Spleen (tissue), 11 donors: ENCODE measurements at regions not wholly inside any gene's neighbourhood (a gene's known extent, or its start where the extent isn't known, plus 50 kb on each side); places are given as distances from the start of the nearest gene placed in this dataset.
A peak's percentile ranks its signal among the peaks of the same experiment; 100 is the strongest.

Experiments
- DNase-seq: peaks from one replicate; pipeline ENCODE4 v3.0.0-alpha.2; 2020
- H3K27ac ChIP-seq, 8 donors: fragments of 200-600 bp; sonication (generic) in 7 of 8; 1 replicate in 4 of 8; 2 replicates in 4 of 8; pipeline versions ENCODE4 v1.5.0 to v1.8.0; 2016 to 2021; ENCODE audit warnings: inconsistent platforms in 4 of 8, mild to moderate bottlenecking in 4 of 8, moderate library complexity in 1 of 8
- H3K27me3 ChIP-seq, 7 donors: fragments of 200-600 bp; sonication (generic) in 6 of 7; replicated peaks in 1 of 7; 1 replicate in 4 of 7; 2 replicates in 3 of 7; pipeline versions ENCODE4 v1.5.0 to v1.8.0; 2016 to 2021; ENCODE audit warnings: inconsistent platforms in 3 of 7, mild to moderate bottlenecking in 1 of 7
- H3K36me3 ChIP-seq, 6 donors: fragments of 200-600 bp; sonication (generic) in 5 of 6; 1 replicate in 4 of 6; 2 replicates in 2 of 6; pipeline versions ENCODE4 v1.5.0 to v1.8.0; 2016 to 2021; ENCODE audit warnings: inconsistent platforms in 2 of 6
- H3K4me1 ChIP-seq, 6 donors: fragments of 200-600 bp; sonication (generic) in 5 of 6; 1 replicate in 3 of 6; 2 replicates in 3 of 6; pipeline versions ENCODE4 v1.5.0 to v1.8.0; 2016 to 2021; ENCODE audit warnings: inconsistent platforms in 3 of 6
- H3K4me3 ChIP-seq, 8 donors: fragments of 200-600 bp; sonication (generic) in 7 of 8; 1 replicate in 4 of 8; 2 replicates in 4 of 8; pipeline versions ENCODE4 v1.5.0 to v1.8.0; 2016 to 2021; ENCODE audit warnings: inconsistent platforms in 4 of 8, mild to moderate bottlenecking in 4 of 8, moderate library complexity in 2 of 8
- H3K9me3 ChIP-seq, 8 donors: fragments of 200-600 bp; sonication (generic) in 7 of 8; 1 replicate in 4 of 8; 2 replicates in 4 of 8; pipeline versions ENCODE4 v1.5.0 to v1.8.0; 2016 to 2021; ENCODE audit warnings: inconsistent platforms in 4 of 8
- CTCF ChIP-seq, 11 experiments: fragments of 200-600 bp in 7 of 11; fragments of 450-650 bp in 4 of 11; sonication (generic) in 4 of 11; IDR thresholded peaks in 8 of 11; conservative IDR thresholded peaks in 3 of 11; 1 replicate in 7 of 11; 2 replicates in 4 of 11; pipeline versions ENCODE4 v1.4.0 to v1.8.0; 2016 to 2021; ENCODE audit warnings: antibody characterized with exemption in 11 of 11, inconsistent platforms in 4 of 11, mild to moderate bottlenecking in 1 of 11
- POLR2A ChIP-seq, 3 donors: fragments of 450-650 bp; IDR thresholded peaks; one replicate each; pipeline ENCODE4 v1.5.1; 2017; ENCODE audit warnings: antibody characterized with exemption in 3 of 3, mild to moderate bottlenecking in 1 of 3
- POLR2AphosphoS5 ChIP-seq, 3 donors: sonication (generic); formaldehyde crosslinking; IDR thresholded peaks; one replicate each; pipeline ENCODE4 v1.5.1; 2017; ENCODE audit warnings: antibody characterized with exemption in 3 of 3
- WGBS, 5 donors: extraction: QIAGEN DNeasy Blood & Tissue Kit in 3 of 5; methylation state at CpG; one replicate each; pipeline versions ENCODE4 v1.1.5 to v1.1.7; 2013 to 2018; 5-methylcytosine and 5-hydroxymethylcytosine counted together
- intact Hi-C: fragments of 100-400 bp; cut with DNase I; formaldehyde crosslinking; loops from one replicate; pipeline ENCODE4 v1.15.0; 2023; ENCODE audit warnings: low total_unique reads
- donor health status: healthy with polysubstance abuse.
- donor health status: DM: no; HTN: no; CAD: no; lungs with moderate emphysema.
- donor health status: DM: no; HTN: no; CAD: no.
- donor health status: Bipolar disorder and iron deficiency.
- donor health status: healthy.
- donor health status: DM: no; HTN: no; CAD: no.
- donor health status: DM: yes; HTN: yes; CAD: no.

GRCh38 chr9:108213511-108213910 lies 642.3 kb downstream of the ACTL7B start:
- DNase-seq: no peak
- TF ChIP-seq CTCF (IDR thresholded peaks at IDR 0.05 in 8 of 11, conservative IDR thresholded peaks at IDR 0.05 in 3 of 11) (no peak), POLR2A (IDR thresholded peaks at IDR 0.05) (no peak), POLR2AphosphoS5 (IDR thresholded peaks at IDR 0.05) (no peak)
- no peaks in the 10 kb centered on the region for H3K9me3 ChIP-seq
- no peaks in the 10 kb centered on the region for H3K4me1 ChIP-seq
- intact Hi-C loops: no loop called here
- no peaks in the 10 kb centered on the region for H3K27me3 ChIP-seq
- H3K36me3 ChIP-seq: no peaks in the 10 kb centered on the region
- no peak overlapping the region for H3K4me3 ChIP-seq
- 24 to 43% (median 29%) methylated on average over 2 of the region's 2 CpGs for WGBS, 5 donors
- H3K27ac ChIP-seq: peak overlapping the region in 5 of 8 donors; percentile 22 to 71 (median 61)

- TF ChIP-seq POLR2AphosphoS5 (IDR thresholded peaks at IDR 0.05): no peak
- no peak for TF ChIP-seq CTCF (IDR thresholded peaks at IDR 0.05 in 8 of 11, conservative IDR thresholded peaks at IDR 0.05 in 3 of 11)
- no peak for TF ChIP-seq POLR2A (IDR thresholded peaks at IDR 0.05)
- H3K27ac ChIP-seq: peak overlapping the region in 1 of 8 donors; percentile 71
- H3K9me3 ChIP-seq: no peaks in the 10 kb centered on the region
- no peak overlapping the region for H3K4me3 ChIP-seq
- intact Hi-C loops: no loop called here
- no peak for DNase-seq
- 85 to 91% (median 85%) methylated on average over 4 of the region's 4 CpGs for WGBS, 5 donors
- H3K36me3 ChIP-seq: no peaks in the 10 kb centered on the region
- H3K27me3 ChIP-seq: no peaks in the 10 kb centered on the region
- H3K4me1 ChIP-seq: no peaks in the 10 kb centered on the region
Measured at GRCh38 chr9:108212184-108212583, 643.6 kb downstream of the ACTL7B start.

- Histone ChIP-seq H3K27me3 (no peaks in the 10 kb centered on the region), H3K9me3 (peaks cover 0 to 1% (median 0%) of the 10 kb centered on the region in 8 donors), H3K4me1 (no peaks in the 10 kb centered on the region), H3K36me3 (no peaks in the 10 kb centered on the region), H3K27ac (no peak overlapping the region), H3K4me3 (no peak overlapping the region)
- intact Hi-C loops: no loop called here
- 88 to 98% (median 96%) methylated on average over 1 of the region's 1 CpG for WGBS, 5 donors
- no peak for DNase-seq
- TF ChIP-seq POLR2AphosphoS5 (IDR thresholded peaks at IDR 0.05): no peak
- TF ChIP-seq POLR2A (IDR thresholded peaks at IDR 0.05): no peak
- no peak for TF ChIP-seq CTCF (IDR thresholded peaks at IDR 0.05 in 8 of 11, conservative IDR thresholded peaks at IDR 0.05 in 3 of 11)
Measured at GRCh38 chr9:108211411-108211955, 644.3 kb downstream of the ACTL7B start.

- no peak overlapping the region for H3K4me3 ChIP-seq
- no peaks in the 10 kb centered on the region for H3K27me3 ChIP-seq
- intact Hi-C loops: no loop called here
- H3K9me3 ChIP-seq: peaks cover 0 to 6% (median 0%) of the 10 kb centered on the region in 8 donors
- 31 to 39% (median 37%) methylated on average over 5 of the region's 5 CpGs for WGBS, 5 donors
- no peak for TF ChIP-seq POLR2AphosphoS5 (IDR thresholded peaks at IDR 0.05)
- TF ChIP-seq POLR2A (IDR thresholded peaks at IDR 0.05): no peak
- TF ChIP-seq CTCF (IDR thresholded peaks at IDR 0.05 in 8 of 11, conservative IDR thresholded peaks at IDR 0.05 in 3 of 11): no peak
- no peaks in the 10 kb centered on the region for H3K36me3 ChIP-seq
- DNase-seq: no peak
- no peaks in the 10 kb centered on the region for H3K4me1 ChIP-seq
- H3K27ac ChIP-seq: no peak overlapping the region
Measured at GRCh38 chr9:108209132-108209685, 646.6 kb downstream of the ACTL7B start.
